ENCODE measurements at regions not wholly inside any gene's neighbourhood (a gene's known extent, or its start where the extent isn't known, plus 50 kb on each side); places are given as distances from the start of the nearest gene placed in this dataset.

DNA sequence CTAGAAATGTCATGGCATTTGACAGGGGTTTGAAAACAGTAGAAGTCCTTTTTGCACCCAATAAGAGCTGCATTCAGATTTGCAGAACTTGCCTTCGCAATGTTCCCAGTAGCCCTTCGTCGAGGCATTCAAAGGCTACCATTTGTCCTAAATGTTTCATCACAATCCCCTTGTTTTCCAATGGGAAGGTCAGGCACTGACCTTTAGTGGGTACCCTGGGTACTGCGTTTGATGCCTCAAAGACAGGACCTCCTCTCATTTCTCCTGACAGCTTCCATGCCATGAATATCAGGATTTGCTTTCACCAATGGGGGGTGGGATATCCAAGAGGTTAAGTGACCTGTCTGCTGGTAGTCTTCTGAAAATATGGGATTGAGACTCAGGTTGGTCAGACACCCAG lies 1063.1 kb downstream of the BCL11B start:
- Mint-ChIP-seq H3K4me1 (peaks cover 29 to 37% of the 10 kb centered on the region in 2 donors), H3K27me3 (ENCODE audit: low read depth in 2 of 2) (peaks cover 0 to 2% of the 10 kb centered on the region in 2 donors), H3K9me3 (no peaks in the 10 kb centered on the region), H3K36me3 (no peaks in the 10 kb centered on the region), H3K4me3 (no peak overlapping the region), H3K27ac (no peak overlapping the region)
- Histone ChIP-seq H3K4me1 (ENCODE audit: control insufficient read depth, insufficient read depth, low read length) (peaks cover 37% of the 10 kb centered on the region), H3K36me3 (ENCODE audit: control insufficient read depth, insufficient read depth, low read length) (no peaks in the 10 kb centered on the region), H3K27ac (ENCODE audit: low read length) (no peak overlapping the region), H3K4me3 (ENCODE audit: low read length) (no peak overlapping the region), H3K27me3 (ENCODE audit: control insufficient read depth, insufficient read depth, low read length) (no peaks in the 10 kb centered on the region), H3K9me3 (ENCODE audit: control insufficient read depth, insufficient read depth, low read length) (no peaks in the 10 kb centered on the region)
- no peak for DNase-seq
- 94% methylated on average over 4 of the region's 4 CpGs for WGBS (ENCODE audit: insufficient coverage)
- intact Hi-C loops (cut with micrococcal nuclease), result no loop called here
- ATAC-seq, result no peak
- TF ChIP-seq, protein P1, sequence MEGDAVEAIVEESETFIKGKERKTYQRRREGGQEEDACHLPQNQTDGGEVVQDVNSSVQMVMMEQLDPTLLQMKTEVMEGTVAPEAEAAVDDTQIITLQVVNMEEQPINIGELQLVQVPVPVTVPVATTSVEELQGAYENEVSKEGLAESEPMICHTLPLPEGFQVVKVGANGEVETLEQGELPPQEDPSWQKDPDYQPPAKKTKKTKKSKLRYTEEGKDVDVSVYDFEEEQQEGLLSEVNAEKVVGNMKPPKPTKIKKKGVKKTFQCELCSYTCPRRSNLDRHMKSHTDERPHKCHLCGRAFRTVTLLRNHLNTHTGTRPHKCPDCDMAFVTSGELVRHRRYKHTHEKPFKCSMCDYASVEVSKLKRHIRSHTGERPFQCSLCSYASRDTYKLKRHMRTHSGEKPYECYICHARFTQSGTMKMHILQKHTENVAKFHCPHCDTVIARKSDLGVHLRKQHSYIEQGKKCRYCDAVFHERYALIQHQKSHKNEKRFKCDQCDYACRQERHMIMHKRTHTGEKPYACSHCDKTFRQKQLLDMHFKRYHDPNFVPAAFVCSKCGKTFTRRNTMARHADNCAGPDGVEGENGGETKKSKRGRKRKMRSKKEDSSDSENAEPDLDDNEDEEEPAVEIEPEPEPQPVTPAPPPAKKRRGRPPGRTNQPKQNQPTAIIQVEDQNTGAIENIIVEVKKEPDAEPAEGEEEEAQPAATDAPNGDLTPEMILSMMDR (IDR thresholded peaks at IDR 0.05), result no peak

DNA sequence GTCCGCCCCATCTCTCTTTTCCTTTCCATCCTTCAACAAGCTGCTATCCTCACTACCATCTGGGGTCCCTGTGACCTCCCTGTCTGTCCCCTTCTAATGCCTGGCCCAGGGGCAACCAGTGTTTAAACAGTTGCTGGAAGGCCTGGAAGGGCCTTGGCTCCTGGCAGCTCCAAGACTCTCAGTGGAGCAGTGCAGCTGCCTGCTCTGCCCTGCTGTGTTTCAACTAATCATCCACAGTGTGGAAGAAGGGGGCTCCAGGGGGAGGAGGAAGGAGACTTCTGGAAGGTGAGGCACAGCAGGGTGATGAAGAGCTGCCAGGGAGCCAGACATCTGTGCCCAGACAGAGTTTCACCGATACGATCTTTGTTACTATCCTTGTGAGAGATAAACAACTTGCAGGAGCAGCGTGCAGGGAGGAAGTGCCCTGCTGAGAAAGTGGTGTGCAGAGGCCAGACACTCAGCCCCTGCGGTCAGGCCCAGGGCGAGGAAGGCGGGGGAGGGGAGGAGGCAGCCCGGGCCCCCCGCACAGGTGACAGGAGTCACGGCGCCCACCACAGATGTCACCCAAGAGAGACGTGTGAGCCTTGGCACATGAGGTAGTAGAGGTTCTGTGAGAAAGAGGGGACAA lies 1061.8 kb downstream of the BCL11B start:
- Mint-ChIP-seq H3K4me1 (peaks cover 21 to 29% of the 10 kb centered on the region in 2 donors), H3K27me3 (ENCODE audit: low read depth in 2 of 2) (peaks cover 2% of the 10 kb centered on the region in 2 donors), H3K4me3 (peak overlapping the region; percentile 63), H3K9me3 (no peaks in the 10 kb centered on the region), H3K36me3 (no peaks in the 10 kb centered on the region), H3K27ac (peak overlapping the region; percentile 71 to 82)
- TF ChIP-seq, protein P1 (IDR thresholded peaks at IDR 0.05), result no peak
- Histone ChIP-seq H3K36me3 (ENCODE audit: control insufficient read depth, insufficient read depth, low read length) (no peaks in the 10 kb centered on the region), H3K4me1 (ENCODE audit: control insufficient read depth, insufficient read depth, low read length) (peaks cover 37% of the 10 kb centered on the region), H3K27me3 (ENCODE audit: control insufficient read depth, insufficient read depth, low read length) (no peaks in the 10 kb centered on the region), H3K4me3 (ENCODE audit: low read length) (no peak overlapping the region), H3K27ac (ENCODE audit: low read length) (peak overlapping the region; percentile 1), H3K9me3 (ENCODE audit: control insufficient read depth, insufficient read depth, low read length) (no peaks in the 10 kb centered on the region)
- peak; percentile 42 to 78 (median 57) for ATAC-seq
- peak in 1 of 2 donors; percentile 68 for DNase-seq
- WGBS (ENCODE audit: insufficient coverage), result 11% methylated on average over 12 of the region's 12 CpGs
- intact Hi-C loops (cut with micrococcal nuclease), result no loop called here

- Mint-ChIP-seq H3K27me3 (ENCODE audit: low read depth in 2 of 2) (peaks cover 0 to 6% of the 10 kb centered on the region in 2 donors), H3K4me1 (no peaks in the 10 kb centered on the region), H3K27ac (no peak overlapping the region), H3K9me3 (no peaks in the 10 kb centered on the region), H3K36me3 (no peaks in the 10 kb centered on the region), H3K4me3 (no peak overlapping the region)
- Histone ChIP-seq H3K9me3 (ENCODE audit: control insufficient read depth, insufficient read depth, low read length) (no peaks in the 10 kb centered on the region), H3K27me3 (ENCODE audit: control insufficient read depth, insufficient read depth, low read length) (no peaks in the 10 kb centered on the region), H3K4me3 (ENCODE audit: low read length) (no peak overlapping the region), H3K36me3 (ENCODE audit: control insufficient read depth, insufficient read depth, low read length) (no peaks in the 10 kb centered on the region), H3K4me1 (ENCODE audit: control insufficient read depth, insufficient read depth, low read length) (no peaks in the 10 kb centered on the region), H3K27ac (ENCODE audit: low read length) (no peak overlapping the region)
- DNase-seq, result no peak
- TF ChIP-seq, protein P1 (IDR thresholded peaks at IDR 0.05), result no peak
- intact Hi-C loops (cut with micrococcal nuclease), result no loop called here
- ATAC-seq, result no peak
- 94% methylated on average over 6 of the region's 6 CpGs for WGBS (ENCODE audit: insufficient coverage)
Observed at GRCh38 chr14:98217530-98217929, 1054.5 kb downstream of the BCL11B start.

- no peak overlapping the region for H3K27ac Mint-ChIP-seq
- intact Hi-C loops (cut with micrococcal nuclease), result no loop called here
Observed at GRCh38 chr14:98218218-98218617, 1053.8 kb downstream of the BCL11B start.

More at GRCh38 chr14:98218218-98218617, 1053.8 kb downstream of the BCL11B start:
- 89% methylated on average over 4 of the region's 4 CpGs for WGBS (ENCODE audit: insufficient coverage)
- no peak for DNase-seq
- no peaks in the 10 kb centered on the region for H3K9me3 Mint-ChIP-seq
- Histone ChIP-seq H3K4me1 (ENCODE audit: control insufficient read depth, insufficient read depth, low read length) (peaks cover 6% of the 10 kb centered on the region), H3K27ac (ENCODE audit: low read length) (no peak overlapping the region), H3K27me3 (ENCODE audit: control insufficient read depth, insufficient read depth, low read length) (no peaks in the 10 kb centered on the region), H3K36me3 (ENCODE audit: control insufficient read depth, insufficient read depth, low read length) (no peaks in the 10 kb centered on the region), H3K9me3 (ENCODE audit: control insufficient read depth, insufficient read depth, low read length) (no peaks in the 10 kb centered on the region), H3K4me3 (ENCODE audit: low read length) (no peak overlapping the region)
- no peaks in the 10 kb centered on the region for H3K36me3 Mint-ChIP-seq
- H3K4me1 Mint-ChIP-seq, result peaks cover 5 to 6% of the 10 kb centered on the region in 2 donors
- no peak for ATAC-seq
- TF ChIP-seq, protein P1 (IDR thresholded peaks at IDR 0.05), result no peak
- H3K27me3 Mint-ChIP-seq (ENCODE audit: low read depth in 2 of 2), result peaks cover 0 to 6% of the 10 kb centered on the region in 2 donors
- no peak overlapping the region for H3K4me3 Mint-ChIP-seq
